ENCODE measurements at regions not wholly inside any gene's neighbourhood (a gene's known extent, or its start where the extent isn't known, plus 50 kb on each side); places are given as distances from the start of the nearest gene placed in this dataset.

GRCh38 chr11:69545976-69546617, 64.6 kb downstream of the LINC01488 start:
- DNase-seq = no peak

- no peak for DNase-seq
These were observed 65.4 kb downstream of the LINC01488 start for GRCh38 chr11:69546735-69547370.

GRCh38 chr11:69550846-69551245, 69.4 kb downstream of the LINC01488 start:
- DNase-seq = no peak

- no peak for DNase-seq
These were observed 70.5 kb downstream of the LINC01488 start for GRCh38 chr11:69551963-69552362.

GRCh38 chr11:69552951-69553350, 71.5 kb downstream of the LINC01488 start:
- DNase-seq = no peak

- DNase-seq = no peak
These were observed 72.2 kb downstream of the LINC01488 start for GRCh38 chr11:69553416-69554357.

GRCh38 chr11:69554849-69555248, 73.4 kb downstream of the LINC01488 start:
- no peak for DNase-seq

GRCh38 chr11:69557266-69557665, 75.8 kb downstream of the LINC01488 start:
- no peak for DNase-seq

- no peak for DNase-seq
These were observed 77.1 kb downstream of the LINC01488 start for GRCh38 chr11:69558519-69558941.

- DNase-seq = no peak
These were observed 77.7 kb downstream of the LINC01488 start for GRCh38 chr11:69559181-69559580.

GRCh38 chr11:69560141-69560790, 78.8 kb downstream of the LINC01488 start:
- no peak for DNase-seq

GRCh38 chr11:69562302-69562701, 78.7 kb upstream of the CCND1 start:
- no peak for DNase-seq

GRCh38 chr11:69562816-69563215, 78.1 kb upstream of the CCND1 start:
- DNase-seq = no peak

- DNase-seq = no peak
These were observed 77.7 kb upstream of the CCND1 start for GRCh38 chr11:69563306-69563705.

- DNase-seq = no peak
These were observed 76.8 kb upstream of the CCND1 start for GRCh38 chr11:69563946-69564775.

GRCh38 chr11:69566001-69566400, 75.0 kb upstream of the CCND1 start:
- no peak for DNase-seq

GRCh38 chr11:69567951-69568808, 72.8 kb upstream of the CCND1 start:
- DNase-seq = no peak

- DNase-seq = no peak
These were observed 72.2 kb upstream of the CCND1 start for GRCh38 chr11:69568809-69569097.

- no peak for DNase-seq
These were observed 71.4 kb upstream of the CCND1 start for GRCh38 chr11:69569306-69570200.

- no peak for DNase-seq
These were observed 68.6 kb upstream of the CCND1 start for GRCh38 chr11:69572233-69572860.
